Hindlimb muscle (tissue), 1 donor: ENCODE measurements at regions not wholly inside any gene's neighbourhood (a gene's known extent, or its start where the extent isn't known, plus 50 kb on each side); places are given as distances from the start of the nearest gene placed in this dataset.
"Not testable (repeated sequence)": the region's sequence is repeated elsewhere in the genome, so short reads cannot be mapped to it uniquely, and the experiment has no call there.

ENCODE experiments used
- DNase-seq: peaks from one replicate; pipeline ENCODE4 v3.0.0-alpha.2; 2013

DNA sequence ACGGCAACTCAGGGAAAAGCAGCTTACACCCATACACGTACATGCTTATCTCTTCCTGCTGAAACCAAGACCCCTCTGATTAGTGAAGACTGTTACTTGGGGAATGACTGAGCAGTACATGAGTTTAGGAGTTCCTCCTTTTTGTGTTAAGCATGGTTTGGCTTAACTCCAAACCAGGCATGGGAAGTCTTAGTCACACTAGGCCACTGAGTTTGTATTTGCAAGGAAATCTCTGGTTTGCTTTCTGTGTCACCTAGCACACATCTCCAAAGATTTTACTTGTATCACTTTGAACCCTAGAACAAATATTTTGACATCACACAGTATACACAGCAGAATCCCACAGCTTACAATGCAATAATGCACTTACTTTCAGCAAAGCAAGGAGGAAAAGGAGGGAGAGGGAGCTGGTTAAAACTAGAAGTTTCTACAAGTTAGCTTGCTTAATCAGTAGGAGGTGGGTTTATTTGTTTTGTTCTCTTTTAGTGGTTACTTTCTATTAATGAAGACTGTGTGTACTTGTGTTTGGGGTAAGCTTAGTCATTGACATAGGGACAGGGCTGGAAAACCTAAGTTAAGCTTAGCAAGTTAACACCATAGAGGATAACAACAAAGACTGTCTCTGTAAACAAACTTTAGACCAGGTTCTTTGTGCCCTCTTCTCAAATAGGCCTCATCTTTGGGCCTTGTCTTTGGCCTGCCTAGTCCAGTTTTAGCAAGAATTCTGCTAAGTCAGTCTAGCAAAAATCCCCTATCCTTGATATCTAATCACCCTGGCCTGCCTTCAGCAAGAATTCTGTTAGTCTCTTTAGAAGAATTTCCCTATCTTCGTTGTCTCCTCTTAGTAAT, 219.4 kb downstream of the MREG start:
- no peak for DNase-seq

- no peak for DNase-seq
Measured at GRCh38 chr2:215791481-215791937, 221.8 kb downstream of the MREG start.

GRCh38 chr2:215790523-215791421, 222.6 kb downstream of the MREG start:
- DNase-seq = no peak

DNA sequence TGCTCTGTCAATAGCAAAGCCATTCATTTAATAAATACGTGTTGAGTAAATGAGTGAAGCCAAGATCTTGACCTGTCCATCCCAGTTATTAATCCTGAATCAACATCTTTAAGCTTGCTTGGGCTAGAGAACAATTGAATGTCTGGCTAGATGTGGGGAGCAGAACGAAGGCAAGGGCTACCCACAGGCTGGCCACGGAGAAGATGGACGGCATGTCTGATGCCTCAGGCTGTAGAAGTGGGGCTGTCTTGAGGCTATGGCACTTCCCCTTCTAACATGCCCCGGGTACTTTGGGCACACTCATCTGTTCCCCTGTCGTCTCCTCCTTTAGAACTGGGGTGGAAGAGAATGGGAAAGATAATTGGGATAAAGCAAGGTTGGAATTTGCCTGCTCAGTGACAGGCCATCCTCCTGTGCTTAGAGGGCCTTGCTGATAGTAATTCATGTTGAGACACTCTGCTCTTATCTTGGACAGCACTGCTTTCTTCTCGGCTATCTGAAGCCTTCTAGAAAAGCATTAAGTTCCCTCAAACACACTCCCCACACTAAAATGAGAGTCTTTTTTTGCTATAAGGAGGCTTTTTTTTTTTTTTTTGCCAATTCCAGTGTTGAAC, 225.7 kb downstream of the MREG start:
- DNase-seq = no peak

DNA sequence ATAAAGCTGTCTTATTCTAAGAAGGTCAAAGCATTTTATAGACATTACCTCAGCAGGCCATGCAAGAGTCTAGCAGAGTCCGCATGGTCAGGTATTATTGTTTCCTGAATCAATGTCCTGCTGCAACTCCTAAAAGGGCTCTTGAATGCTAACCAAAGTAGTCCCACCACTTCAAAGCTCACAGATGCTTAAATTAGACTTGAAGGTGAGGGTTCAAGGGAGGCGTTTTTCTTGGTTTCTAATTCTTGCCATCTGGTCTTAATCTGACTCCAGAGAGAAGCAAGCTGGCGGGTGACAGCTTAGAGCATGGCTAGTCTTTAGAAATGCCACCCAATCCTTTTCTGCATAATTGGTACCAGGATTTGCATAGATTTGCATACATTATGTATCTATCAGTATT, 226.3 kb downstream of the MREG start:
- no peak for DNase-seq

DNA sequence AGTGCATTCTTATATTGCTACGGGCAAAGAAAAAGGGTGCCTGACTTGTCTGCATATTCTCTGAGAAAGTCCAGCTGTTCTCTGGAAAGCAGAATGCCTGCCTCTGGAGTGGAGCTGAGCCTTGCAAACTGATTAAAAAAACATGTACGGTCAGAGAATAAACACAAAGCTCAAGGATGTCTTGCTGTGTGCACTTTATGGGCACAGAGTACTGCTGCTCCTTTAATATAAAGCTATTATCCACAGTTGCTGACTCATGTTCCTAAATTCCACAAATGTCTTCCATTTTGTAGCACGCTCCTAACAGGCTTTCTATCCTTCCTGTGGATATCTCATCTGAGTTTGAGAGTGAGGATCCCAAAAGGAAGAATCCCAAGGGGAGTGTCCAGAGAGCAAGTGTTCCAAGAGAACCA, 229.0 kb downstream of the MREG start:
- peak; percentile 59 for DNase-seq

DNA sequence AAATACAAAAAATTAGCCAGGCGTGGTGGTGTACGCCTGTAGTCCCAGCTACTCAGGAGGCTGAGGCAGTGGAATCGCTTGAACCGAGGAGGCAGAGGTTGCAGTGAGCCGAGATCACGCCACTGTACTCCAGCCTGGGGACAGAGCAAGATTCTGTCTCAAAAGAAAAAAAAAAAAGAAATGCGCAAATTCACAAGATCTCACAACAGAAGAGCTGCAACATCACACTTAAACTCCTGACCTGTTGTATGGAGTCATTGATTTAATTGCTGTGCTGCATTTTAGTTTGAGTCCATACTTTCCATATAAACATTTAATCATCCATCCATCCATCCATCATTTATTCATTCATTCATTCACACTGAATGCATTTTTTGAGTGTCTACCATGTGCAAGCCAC, 229.7 kb downstream of the MREG start:
- not testable (repeated sequence) for DNase-seq

DNA sequence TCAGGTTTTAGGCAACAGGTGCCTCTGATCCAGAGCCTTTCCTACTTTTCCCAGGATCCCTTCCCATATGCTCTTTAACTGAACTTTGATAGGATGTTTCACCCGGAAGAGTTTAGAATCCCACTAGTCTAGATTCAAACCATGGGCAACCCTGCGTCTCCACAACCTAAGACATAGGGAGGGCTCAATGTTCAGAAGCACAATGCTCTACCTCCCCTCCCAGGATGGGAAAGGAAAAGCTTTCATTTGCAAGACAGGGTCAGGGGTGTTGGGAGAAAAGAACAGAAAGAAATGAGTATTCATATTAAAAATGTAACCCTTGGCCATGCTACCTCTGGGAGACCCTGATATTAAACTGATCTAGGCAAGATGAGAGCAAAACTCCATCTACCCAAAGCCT, 230.4 kb downstream of the MREG start:
- DNase-seq = no peak

DNA sequence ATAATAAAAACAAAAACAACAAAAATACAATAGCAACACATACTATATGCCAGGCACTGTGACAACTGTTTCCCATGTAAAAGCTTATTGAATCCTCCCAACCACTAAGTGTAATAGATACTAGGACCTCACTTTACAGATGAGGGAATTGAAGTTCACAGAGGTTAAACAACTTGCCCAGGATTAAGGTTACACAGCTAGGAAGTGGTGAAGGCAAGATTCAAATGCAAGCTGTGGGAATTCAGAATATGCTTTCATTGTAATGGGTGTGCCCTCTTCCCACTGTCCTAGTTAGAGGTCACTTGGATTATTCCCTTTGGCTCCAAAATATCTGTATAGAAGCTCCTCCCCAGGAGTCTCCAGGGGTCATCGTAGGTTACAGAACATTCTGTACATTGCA, 231.1 kb downstream of the MREG start:
- no peak for DNase-seq

DNA sequence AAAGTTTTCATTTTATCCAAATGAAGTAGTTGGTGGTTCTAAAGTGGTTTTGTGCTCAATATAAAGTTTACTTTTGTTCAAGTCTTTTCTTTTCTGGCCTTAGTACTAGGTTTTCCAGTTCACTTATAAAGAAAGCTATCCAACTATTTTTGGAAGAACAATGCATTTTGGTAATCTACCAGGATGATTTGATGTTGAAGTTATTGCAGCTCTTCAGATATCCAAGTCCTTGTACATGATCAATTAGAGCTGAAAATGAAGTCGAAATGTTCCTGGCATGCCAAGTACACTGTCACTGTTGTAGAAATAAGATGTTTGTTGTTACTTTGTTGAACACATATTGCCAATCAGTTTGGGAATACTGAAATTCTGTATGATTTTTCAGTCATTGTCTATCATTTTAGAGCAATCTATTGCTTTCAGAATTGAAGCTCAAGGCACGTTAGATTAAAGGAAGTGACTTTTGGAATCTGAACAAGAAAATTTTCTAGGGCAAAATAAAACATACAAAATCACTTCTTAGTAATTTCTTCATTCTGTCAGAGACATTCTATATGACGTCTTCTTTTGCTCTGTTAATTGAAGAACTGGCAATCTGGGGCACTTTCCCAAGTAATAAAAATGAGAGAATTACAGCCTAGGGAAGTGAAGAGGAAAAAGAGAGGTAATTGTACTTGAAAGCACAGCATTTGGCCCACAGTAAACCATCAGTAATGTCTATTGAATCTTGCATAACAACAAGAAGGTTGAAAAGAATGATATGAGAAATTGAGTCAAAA, 232.3 kb downstream of the MREG start:
- no peak for DNase-seq

GRCh38 chr2:215780313-215780712, 233.0 kb downstream of the MREG start:
- no peak for DNase-seq

GRCh38 chr2:215779912-215780311, 233.4 kb downstream of the MREG start:
- no peak for DNase-seq

GRCh38 chr2:215777465-215778044, 235.8 kb downstream of the MREG start:
- no peak for DNase-seq

DNA sequence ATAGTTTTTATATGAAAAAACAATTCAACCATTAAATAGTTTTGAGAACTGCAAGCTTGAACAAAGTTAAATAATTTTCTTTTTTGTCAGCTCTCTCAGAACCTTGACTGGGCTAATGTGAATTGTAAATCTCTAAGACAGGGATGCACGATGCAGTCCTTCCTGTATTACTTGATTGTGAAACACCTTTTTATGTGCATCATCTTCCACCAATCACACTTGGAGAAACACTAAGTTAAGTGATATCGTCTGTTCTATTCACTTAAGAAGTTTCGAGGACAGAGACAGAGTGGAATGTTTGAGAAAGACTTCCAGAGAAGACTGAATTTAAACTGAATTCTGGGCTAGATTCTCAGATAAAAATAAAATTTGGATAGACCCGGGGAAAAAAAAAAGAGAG, 238.2 kb downstream of the MREG start:
- no peak for DNase-seq

DNA sequence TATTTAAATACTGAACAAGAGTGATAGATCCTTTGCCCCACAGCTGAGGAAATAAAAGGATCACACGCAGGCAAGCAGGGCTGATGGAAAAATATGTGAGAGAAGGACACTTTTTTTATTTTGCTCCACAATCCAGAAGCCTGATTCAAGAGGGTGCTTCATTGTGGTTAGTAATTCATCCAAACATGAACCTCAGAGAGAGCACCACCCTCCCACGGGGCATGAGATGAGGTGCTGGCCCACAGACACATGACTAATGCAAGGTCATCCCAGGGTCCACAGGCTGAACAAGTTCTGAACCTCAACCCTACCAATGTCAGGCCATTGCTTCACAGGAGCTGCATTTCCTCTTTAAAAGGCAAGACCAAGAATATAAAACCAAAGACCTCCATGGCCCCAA, 239.6 kb downstream of the MREG start:
- DNase-seq = no peak

- DNase-seq = no peak
Measured at GRCh38 chr2:215772634-215773563, 240.5 kb downstream of the MREG start.

- no peak for DNase-seq
Measured at GRCh38 chr2:215772003-215772402, 241.3 kb downstream of the MREG start.

DNA sequence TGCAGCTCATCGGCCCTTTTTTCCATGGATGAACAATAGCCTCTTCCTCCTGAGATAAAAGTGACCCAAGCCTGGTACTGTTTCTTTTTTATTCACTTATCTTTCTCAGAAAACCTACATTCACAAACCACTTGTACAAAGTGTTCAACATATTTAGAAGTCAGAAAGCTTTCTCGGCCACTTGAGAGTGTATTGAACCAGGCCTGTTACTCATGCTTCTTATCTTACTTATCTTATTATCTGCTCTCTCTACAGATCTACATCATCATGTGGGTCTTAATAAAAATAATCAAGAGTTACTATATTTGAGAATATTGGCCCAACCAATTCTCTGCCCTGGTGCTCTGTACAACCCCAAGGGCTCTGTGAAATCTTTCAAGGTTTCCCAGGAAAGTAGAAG, 242.1 kb downstream of the MREG start:
- DNase-seq = no peak

DNA sequence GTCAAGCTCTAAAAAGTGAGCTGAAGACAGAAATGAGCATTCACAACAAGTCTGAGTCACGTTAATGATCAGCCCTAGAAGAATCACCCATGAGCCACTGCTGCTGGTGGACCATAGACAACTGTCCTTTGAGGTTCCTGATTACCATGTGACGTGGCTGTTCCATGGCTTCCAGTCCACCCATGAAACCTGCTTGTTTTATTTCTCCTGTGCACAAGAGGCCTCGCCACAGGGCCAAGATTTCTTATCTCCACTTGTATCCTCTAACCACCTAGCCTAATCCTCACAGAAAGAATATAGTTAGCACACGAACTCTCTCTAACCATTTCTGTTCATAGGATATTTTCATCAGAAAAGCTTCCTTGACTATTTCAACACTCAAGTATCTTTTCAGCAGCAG, 242.7 kb downstream of the MREG start:
- no peak for DNase-seq

DNA sequence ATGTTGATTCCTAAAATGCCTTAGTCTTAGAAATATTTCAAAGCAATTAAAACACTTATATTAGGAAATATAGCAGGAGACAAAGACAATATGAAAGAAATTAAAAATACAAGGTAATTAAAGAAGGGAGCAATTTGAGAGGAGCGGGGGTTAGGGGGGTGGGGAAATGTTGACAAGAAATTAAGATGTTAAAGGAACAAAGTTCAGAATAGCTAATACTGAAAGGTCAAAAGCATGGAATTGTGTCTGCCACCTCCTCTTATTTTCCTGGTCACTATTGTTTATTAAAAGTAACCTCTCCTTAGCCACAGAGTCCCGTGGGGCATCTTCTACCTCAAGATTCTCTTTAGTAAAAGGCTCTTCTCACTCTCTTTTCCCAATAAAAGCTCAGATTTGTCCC, 244.1 kb downstream of the MREG start:
- DNase-seq = no peak

GRCh38 chr2:215767625-215768024, 245.7 kb downstream of the MREG start:
- no peak for DNase-seq
